Prostate gland (tissue), 2 donors: ENCODE measurements at regions not wholly inside any gene's neighbourhood (a gene's known extent, or its start where the extent isn't known, plus 50 kb on each side); places are given as distances from the start of the nearest gene placed in this dataset.

Experiments
- DNase-seq: peaks from one replicate; pipeline ENCODE4 v3.0.0-alpha.2; 2019; ENCODE audit warnings: low spot score
- H3K27ac ChIP-seq, 2 donors: fragments of 200-600 bp; sonication (generic); 2 replicates each; pipeline ENCODE4 v1.5.1; 2017 to 2019
- H3K27me3 ChIP-seq: fragments of 200-600 bp; sonication (generic); replicated peaks from 2 replicates; pipeline ENCODE4 v1.5.1; 2019; ENCODE audit not compliant: insufficient read depth
- H3K36me3 ChIP-seq, 2 donors: fragments of 200-600 bp; sonication (generic); 1 replicate in 1 of 2; 2 replicates in 1 of 2; pipeline versions ENCODE4 v1.5.1 to v1.8.1; 2017 to 2019
- H3K4me1 ChIP-seq: fragments of 200-600 bp; sonication (generic); replicated peaks from 2 replicates; pipeline ENCODE4 v1.5.1; 2019
- H3K4me3 ChIP-seq, 2 donors: fragments of 200-600 bp; sonication (generic); 2 replicates each; pipeline ENCODE4 v1.5.1; 2017 to 2019
- H3K9me3 ChIP-seq: fragments of 200-600 bp; sonication (generic); 2 replicates; pipeline ENCODE4 v1.5.1; 2017
- CTCF ChIP-seq, 4 experiments: fragments of 200-600 bp in 2 of 4; fragments of 450-650 bp in 2 of 4; sonication (generic) in 2 of 4; IDR thresholded peaks; 1 replicate in 3 of 4; 2 replicates in 1 of 4; pipeline ENCODE4 v1.5.1; 2016 to 2019; ENCODE audit warnings: antibody characterized with exemption in 4 of 4, mild to moderate bottlenecking in 2 of 4, moderate library complexity in 2 of 4
- POLR2A ChIP-seq: fragments of 450-650 bp; IDR thresholded peaks from one replicate; pipeline ENCODE4 v1.6.1; 2016; ENCODE audit warnings: antibody characterized with exemption, mild to moderate bottlenecking
- POLR2AphosphoS5 ChIP-seq: sonication (generic); formaldehyde crosslinking; IDR thresholded peaks from one replicate; pipeline ENCODE4 v1.6.1; 2017; ENCODE audit warnings: antibody characterized with exemption
- WGBS: methylation state at CpG from one replicate; pipeline ENCODE4 v1.1.5; 2018; 5-methylcytosine and 5-hydroxymethylcytosine counted together
- intact Hi-C: fragments of 100-400 bp; cut with DNase I; formaldehyde crosslinking; loops from one replicate; pipeline ENCODE4 v1.14.2; 2022

GRCh38 chr13:73662833-73663232, 471.4 kb downstream of the KLF12 start:
- H3K27ac ChIP-seq, result no peak overlapping the region
- no peak overlapping the region for H3K4me3 ChIP-seq
- DNase-seq, result no peak
- intact Hi-C loops, result no loop called here
- no peaks in the 10 kb centered on the region for H3K27me3 ChIP-seq
- no peaks in the 10 kb centered on the region for H3K4me1 ChIP-seq
- H3K9me3 ChIP-seq, result no peaks in the 10 kb centered on the region
- TF ChIP-seq CTCF (IDR thresholded peaks at IDR 0.05) (no peak), POLR2AphosphoS5 (no peak), POLR2A (no peak)
- no peaks in the 10 kb centered on the region for H3K36me3 ChIP-seq
- WGBS, result 100% methylated on average over 7 of the region's 8 CpGs

GRCh38 chr13:73661687-73662425, 472.3 kb downstream of the KLF12 start:
- H3K27me3 ChIP-seq, result no peaks in the 10 kb centered on the region
- H3K4me3 ChIP-seq, result no peak overlapping the region

GRCh38 chr13:73661066-73661465, 473.1 kb downstream of the KLF12 start:
- no peaks in the 10 kb centered on the region for H3K9me3 ChIP-seq
- H3K36me3 ChIP-seq, result no peaks in the 10 kb centered on the region
- WGBS, result 97% methylated on average over 10 of the region's 10 CpGs
- H3K4me3 ChIP-seq, result no peak overlapping the region
- H3K4me1 ChIP-seq, result no peaks in the 10 kb centered on the region
- intact Hi-C loops, result no loop called here
- no peak overlapping the region for H3K27ac ChIP-seq
- H3K27me3 ChIP-seq, result no peaks in the 10 kb centered on the region
- TF ChIP-seq POLR2AphosphoS5, result no peak
- TF ChIP-seq POLR2A, result no peak
- no peak for TF ChIP-seq CTCF (IDR thresholded peaks at IDR 0.05)
- DNase-seq, result no peak

More at GRCh38 chr13:73661687-73662425, 472.3 kb downstream of the KLF12 start:
- H3K4me1 ChIP-seq, result no peaks in the 10 kb centered on the region
- TF ChIP-seq CTCF (IDR thresholded peaks at IDR 0.05) (no peak), POLR2AphosphoS5 (no peak), POLR2A (no peak)
- intact Hi-C loops, result no loop called here
- no peak overlapping the region for H3K27ac ChIP-seq
- no peaks in the 10 kb centered on the region for H3K9me3 ChIP-seq
- no peak for DNase-seq
- WGBS, result 95% methylated on average over 19 of the region's 19 CpGs
- no peaks in the 10 kb centered on the region for H3K36me3 ChIP-seq

- H3K9me3 ChIP-seq, result no peaks in the 10 kb centered on the region
Measured at GRCh38 chr13:73658639-73659038, 475.6 kb downstream of the KLF12 start.

More at GRCh38 chr13:73658639-73659038, 475.6 kb downstream of the KLF12 start:
- TF ChIP-seq POLR2A (no peak), CTCF (IDR thresholded peaks at IDR 0.05) (no peak), POLR2AphosphoS5 (no peak)
- Histone ChIP-seq H3K27ac (no peak overlapping the region), H3K4me3 (no peak overlapping the region), H3K36me3 (no peaks in the 10 kb centered on the region), H3K27me3 (no peaks in the 10 kb centered on the region), H3K4me1 (no peaks in the 10 kb centered on the region)
- intact Hi-C loops, result no loop called here
- no peak for DNase-seq
